Occipital lobe (tissue), 1 donor: ENCODE measurements at regions not wholly inside any gene's neighbourhood (a gene's known extent, or its start where the extent isn't known, plus 50 kb on each side); places are given as distances from the start of the nearest gene placed in this dataset.
"Not testable (repeated sequence)": the region's sequence is repeated elsewhere in the genome, so short reads cannot be mapped to it uniquely, and the experiment has no call there.

Experiments used
- DNase-seq: peaks from one replicate; lab custom pipeline; 2025; lab: John Stamatoyannopoulos, UW

DNA sequence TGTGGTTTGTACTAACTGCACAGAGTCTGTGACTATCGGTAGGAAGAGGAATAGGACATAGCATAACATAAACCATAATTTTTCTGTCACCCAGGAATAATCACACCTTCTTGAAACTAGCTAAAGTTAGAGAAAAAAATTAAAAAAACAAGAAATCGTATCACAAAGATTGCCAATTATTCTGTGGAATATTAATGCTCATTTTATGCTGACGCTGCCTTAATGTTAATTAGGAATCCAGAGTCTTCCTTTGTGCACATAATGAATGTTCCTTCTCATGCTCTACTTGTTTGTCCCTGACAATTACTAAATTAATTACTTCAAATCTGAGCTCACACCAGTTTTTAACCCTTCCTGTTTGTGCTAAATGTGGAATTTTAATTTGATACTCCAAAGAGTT lies 772.7 kb upstream of the EPHA5 start:
- DNase-seq: no peak

DNA sequence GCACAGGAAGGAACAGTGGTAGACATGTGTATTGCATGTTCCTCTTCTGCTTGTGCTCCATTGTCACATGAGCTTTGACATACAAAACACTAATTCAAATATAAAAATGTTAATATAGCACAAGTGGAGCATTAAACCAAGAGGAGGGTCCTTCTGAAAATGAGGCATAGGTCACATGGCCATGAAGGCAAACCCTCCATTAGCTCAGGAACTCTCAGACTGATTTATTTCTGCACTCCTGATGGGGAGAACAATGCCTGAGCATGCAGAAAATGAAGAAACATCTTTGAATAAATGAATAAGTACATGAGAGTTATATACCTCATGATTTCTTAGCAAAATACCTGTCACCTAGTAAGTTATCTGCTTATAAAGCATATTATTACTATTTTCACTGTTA lies 769.2 kb upstream of the EPHA5 start:
- DNase-seq: no peak

DNA sequence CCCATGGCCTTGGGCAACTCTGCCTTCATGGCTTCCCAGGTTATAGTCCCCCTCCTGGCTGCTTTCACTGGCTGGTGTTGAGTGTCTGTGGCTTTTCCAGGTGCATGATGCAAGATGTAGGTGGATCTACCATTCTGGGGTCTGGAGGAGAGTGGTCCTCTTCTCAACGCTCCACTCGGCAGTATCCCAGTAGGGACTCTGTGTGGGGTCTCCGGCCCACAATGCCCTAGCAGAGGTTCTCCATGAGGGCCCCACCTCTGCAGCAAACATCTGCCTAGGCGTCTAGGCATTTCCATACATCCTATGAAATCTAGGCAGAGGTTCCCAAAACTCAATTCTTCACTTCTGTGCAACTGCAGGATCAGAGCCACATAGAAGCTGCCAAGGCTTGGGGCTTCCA lies 763.4 kb upstream of the EPHA5 start:
- no peak for DNase-seq

DNA sequence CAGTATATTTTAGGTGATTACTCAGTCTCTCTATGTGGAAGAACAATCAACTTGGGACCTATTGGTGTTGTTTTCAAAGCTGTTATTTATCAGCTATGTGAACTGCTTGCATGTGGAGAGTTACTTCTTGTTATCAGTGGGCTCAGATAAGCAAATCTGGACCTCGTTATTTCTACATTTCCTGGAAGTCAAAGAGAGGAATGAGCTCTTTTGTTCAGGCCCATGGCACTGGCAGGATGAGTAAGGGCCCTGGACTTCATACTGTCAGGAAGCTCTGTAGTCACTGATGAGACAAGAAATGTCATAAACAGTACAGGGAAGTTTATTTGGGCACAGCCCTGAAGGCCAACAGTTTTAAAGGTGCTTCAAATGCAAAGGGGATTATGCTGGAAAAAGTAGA lies 760.6 kb upstream of the EPHA5 start:
- DNase-seq: no peak

DNA sequence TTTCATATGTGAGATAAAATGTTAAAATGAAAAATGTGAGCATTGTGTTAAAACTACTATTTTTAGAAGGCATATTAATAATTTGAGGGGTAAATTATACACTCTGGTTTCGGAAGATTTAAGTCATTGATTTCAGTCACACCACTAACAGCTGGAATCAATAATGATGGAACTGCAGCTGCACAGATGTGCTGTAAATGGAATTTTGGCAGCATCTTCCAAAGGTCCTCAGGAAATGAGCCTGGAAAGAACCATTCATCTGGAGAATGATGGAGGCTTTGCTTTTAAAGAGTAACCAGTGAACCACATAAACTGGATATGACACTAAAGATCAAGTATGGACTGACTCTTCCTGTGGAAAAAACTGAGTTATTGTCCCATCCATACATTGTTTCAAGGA lies 759.0 kb upstream of the EPHA5 start:
- DNase-seq: no peak

DNA sequence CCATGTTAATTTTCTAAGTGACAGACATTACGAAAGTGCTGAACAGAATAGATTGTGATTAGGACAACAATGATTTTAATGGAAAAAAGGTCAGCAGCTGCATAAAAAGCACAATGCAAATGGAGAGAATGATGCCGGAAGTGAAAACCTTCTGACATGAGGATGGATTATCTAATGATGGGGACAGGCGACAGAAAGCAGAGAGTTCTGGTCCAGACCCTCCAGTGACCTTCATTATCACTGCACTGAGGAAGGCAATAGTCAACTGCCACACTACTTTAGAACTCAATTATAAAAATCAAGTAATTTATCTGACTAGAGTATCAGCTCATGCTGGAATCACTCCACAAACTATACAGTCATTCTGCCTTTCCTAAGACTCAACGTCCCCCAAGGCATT lies 746.1 kb upstream of the EPHA5 start:
- DNase-seq: no peak

DNA sequence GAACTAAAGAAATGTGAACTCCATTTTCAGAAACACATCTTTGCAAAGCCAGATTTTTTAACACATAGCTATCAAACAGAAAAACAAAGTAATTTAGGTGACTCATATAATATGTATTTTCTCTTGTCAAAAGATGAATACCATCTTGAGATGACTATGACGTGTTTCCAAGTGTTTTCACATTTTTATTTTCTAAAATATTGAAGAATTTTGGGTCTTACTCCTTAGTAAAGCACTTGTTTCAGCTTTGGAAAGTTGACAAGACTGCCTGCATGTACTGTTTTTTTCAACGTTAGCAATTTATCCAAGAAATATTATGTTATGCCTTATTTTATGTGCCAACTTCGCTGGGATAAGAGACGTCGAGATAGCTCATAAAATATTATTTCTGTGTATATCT lies 733.9 kb upstream of the EPHA5 start:
- DNase-seq: no peak

DNA sequence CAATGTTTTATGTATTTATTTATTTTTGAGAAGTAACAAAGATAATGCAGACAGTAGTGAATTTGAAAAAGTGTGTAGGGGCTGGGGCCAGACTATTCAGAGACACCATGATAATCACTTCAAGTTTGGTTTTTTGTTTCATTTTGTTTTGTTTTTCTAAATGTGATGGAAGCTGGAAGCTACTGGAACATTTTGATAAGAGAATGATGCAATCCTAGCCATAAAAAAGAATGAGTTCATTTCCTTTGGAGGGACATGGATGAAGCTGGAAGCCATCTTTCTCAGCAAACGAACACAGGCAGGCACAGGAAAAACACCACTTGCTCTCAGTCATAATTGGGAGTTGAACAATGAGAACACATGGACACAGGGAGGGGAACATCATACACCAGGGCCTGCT lies 706.6 kb upstream of the EPHA5 start:
- no peak for DNase-seq

DNA sequence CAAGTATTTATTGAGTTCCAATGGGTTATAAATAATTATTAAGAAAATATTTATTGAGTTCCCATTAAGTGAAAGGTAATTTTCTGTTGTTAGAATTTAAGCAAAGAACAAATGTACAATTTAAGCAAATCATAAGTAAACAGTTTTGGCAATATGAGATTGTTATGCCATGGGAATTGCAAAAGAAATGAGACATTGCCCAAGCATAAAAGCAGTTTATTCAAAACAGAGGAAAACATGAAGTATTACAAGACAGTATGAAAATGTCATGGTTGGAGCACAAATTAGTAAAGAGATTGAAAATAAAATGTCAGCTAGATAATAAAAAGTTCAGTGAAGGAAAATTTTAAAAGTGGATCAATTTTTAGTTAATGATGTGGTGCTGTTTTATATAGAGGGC lies 706.1 kb upstream of the EPHA5 start:
- DNase-seq: no peak

DNA sequence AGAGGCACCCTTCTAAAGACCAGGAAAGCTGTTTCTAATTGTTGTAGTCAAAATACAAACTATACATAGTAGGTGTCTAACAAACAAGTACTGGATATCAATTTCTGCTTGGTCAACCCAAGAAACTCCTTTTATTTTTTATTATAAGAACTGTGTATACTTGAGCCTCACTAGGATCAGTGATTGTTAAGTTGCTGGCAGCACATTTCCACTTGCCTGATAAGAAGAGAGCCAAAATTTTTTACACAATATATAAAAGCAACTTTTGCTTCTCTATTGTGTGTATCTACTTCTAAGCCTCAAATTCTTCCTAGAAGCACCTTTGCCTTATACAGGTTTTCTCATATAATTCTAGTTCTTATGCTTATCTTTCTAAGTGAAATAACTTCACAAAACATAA lies 703.0 kb upstream of the EPHA5 start:
- DNase-seq: no peak

DNA sequence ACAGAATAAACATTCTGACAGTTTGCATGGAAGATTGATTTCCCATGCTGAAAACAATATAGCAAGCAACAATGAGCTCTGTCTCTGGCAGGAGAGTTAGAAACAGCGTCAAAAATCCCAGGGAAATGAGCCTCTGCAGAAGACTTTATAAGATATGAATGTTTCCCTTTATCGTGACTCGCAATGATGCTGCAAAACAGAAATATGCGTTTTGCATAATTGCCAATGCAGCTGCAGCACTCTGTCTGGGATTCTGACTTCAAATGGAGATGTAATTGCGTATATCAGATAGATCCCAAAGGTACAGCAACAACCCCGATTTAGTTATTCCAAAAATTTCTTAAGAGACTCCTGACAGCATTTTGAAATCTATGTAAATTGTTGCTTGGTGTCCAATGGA lies 702.4 kb upstream of the EPHA5 start:
- DNase-seq: no peak

DNA sequence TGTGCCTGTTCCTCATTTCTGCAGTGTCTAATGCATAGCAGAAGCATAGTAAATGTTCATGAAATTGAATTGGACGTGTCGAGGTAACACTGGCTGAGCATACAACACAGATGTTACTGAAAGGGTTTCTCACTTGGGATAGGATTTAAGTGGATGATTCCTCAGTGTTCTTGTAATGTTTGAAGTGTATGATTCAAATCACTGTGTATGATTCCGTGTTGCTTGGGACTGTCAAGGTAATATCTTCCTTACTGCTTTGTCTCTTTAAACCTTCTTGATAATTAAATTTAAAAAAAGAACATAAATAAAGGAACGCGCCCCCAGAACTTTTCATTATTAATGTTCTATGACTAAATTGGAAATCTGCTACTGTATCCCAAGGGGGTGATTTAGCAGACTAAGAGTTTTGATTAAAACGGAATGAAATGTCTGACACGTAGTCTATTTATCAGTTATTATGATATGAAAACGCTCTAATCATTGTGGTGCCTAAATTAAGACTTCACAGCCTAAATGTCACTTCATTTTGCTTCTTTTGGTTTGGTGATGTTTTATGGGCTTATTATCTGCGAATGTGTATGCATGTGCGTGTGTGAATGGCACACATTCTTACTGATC lies 696.9 kb upstream of the EPHA5 start:
- DNase-seq: no peak

DNA sequence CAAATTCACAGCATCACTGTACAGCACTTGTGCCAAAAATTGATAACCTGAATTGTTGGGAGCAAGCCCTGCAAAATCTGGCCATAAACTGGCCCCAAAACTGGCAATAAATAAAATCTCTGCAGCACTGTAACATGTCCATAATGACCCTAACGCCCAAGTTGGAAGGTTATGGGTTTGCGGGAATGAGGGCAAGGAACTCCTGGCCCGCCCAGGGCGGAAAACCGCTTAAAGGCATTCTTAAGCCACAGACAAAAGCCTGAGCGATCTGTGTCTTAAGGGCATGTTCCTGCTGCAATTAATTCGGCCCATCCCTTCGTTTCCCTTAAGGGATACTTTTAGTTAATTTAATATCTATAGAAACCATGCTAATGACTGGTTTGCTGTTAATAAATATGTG lies 690.1 kb upstream of the EPHA5 start:
- DNase-seq: not testable (repeated sequence)

DNA sequence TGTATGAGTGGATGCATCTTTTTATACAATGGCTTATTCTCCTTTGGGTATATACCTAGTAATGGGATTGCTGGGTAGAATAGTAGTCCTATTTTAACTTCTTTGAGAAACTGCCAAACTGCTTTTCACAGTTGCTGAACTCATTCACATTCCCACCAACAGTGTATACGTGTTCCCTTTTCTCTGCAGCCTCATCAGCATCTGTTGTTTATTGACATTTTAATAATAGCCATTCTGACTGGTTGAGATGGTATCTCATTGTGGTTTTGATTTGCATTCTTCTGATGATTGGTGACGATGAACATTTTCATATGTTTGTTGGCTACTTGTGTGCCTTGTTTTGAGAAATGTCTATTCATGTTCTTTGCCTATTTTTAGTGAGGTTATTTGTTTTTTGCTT lies 687.0 kb upstream of the EPHA5 start:
- no peak for DNase-seq

DNA sequence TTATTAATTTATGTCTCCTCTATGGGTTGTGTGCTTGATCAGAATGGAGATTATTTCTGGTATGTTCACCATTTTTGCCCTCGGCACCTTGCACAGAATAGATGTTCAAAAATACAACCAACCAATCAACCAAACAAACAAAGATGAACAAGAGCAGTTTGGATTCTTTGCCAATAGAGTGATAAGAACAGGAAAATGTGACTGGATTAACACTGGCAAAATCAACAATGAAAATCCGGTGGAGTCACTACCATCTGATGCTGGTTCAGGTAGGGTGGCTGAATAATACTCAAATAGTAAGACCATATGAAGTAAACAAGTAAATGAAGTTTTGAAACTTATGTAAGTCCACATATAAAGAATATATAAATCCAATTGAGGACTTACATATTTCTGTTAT lies 685.0 kb upstream of the EPHA5 start:
- DNase-seq: no peak

DNA sequence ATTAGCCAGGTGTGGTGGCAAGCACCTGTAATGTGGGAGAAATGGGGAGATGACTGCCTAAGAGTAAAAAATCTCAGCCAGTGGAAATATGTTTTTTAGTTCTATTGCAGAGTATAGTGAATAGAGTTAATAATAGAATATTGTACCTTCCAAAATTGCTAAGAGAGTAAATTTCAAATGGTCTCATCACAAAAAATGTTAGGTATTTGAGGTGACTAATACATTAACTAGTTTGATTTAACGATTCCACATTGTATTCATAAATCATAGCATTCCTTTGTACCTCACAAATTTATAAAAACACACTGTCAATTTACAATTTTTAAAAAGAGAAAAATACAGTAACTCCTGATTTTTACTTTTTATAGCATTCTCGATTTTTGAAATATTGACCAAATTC lies 681.5 kb upstream of the EPHA5 start:
- no peak for DNase-seq

DNA sequence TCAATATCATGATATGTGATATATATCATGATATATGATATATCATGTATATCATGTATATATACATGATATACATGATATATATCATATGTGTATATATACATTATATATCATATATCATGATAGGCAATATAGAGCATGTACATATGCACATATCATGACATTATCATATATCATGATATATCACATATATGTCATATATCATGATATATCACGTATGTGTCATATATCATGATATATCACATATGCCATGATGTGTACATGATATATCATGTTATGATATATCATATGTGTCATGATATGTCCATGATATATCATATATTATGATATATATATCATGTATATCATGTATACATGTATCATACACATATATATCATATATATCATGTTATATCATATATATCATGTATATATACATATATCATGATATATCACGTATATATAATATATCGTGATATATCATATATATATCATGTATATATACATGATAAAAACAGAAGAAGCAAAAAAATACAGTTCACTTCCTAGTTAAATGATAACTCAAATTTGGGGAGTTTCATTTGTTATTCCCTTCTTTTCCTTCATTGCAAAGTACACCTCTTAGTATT lies 670.1 kb upstream of the EPHA5 start:
- no peak for DNase-seq

DNA sequence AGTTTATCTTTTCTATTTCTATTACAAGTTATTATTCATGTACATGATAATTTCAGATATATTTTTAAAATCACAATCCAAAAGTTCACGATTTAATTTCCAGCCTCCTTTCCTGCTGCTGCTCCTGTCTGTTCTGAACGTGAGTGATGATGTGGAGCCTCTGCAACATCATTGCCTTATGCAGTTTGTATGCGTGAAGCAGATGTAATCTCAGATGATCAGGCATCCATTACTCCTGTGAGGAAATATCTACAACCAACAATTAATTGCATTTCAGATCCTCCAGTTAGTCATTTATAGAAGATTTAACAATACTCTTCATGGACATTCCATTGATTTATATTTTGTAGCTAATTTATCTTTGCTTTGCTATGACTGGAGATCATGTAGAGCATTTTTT lies 668.7 kb upstream of the EPHA5 start:
- no peak for DNase-seq

DNA sequence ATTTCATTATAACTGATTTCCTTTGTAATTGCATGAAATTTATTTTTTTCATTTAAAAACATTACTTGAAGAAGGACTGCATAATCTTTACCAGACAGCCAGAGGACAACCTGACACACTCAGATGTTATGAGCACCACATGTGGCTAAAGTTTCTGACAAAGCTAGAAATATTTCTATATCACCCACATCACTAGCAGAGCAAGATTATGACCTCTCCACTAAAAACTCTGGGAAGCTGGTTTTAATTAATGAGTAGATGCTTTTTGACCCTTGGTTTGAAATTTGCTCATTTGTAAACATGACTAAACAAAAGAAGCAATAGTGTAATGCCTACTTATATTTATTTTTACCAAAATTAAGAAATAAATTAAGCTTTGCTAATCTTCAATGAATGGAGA lies 661.5 kb upstream of the EPHA5 start:
- DNase-seq: no peak

DNA sequence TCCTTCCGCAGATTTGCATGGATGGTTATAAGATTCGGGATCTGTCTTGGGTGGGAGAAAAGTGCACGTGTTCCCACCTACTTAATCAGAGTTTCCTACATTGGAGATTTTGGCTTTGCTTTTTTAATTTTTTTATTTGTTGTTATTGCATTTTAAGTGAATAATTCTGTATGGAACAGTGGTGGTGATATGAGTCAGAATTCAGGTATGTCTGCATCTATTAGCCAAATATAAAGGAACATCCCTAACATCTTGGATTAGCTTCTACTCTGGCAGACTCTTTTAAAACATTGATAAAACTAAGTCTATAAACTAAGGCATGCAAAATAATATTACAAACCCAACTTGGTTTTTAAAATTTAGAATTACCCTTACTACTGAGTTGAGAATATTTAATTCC lies 659.8 kb upstream of the EPHA5 start:
- DNase-seq: no peak

DNA sequence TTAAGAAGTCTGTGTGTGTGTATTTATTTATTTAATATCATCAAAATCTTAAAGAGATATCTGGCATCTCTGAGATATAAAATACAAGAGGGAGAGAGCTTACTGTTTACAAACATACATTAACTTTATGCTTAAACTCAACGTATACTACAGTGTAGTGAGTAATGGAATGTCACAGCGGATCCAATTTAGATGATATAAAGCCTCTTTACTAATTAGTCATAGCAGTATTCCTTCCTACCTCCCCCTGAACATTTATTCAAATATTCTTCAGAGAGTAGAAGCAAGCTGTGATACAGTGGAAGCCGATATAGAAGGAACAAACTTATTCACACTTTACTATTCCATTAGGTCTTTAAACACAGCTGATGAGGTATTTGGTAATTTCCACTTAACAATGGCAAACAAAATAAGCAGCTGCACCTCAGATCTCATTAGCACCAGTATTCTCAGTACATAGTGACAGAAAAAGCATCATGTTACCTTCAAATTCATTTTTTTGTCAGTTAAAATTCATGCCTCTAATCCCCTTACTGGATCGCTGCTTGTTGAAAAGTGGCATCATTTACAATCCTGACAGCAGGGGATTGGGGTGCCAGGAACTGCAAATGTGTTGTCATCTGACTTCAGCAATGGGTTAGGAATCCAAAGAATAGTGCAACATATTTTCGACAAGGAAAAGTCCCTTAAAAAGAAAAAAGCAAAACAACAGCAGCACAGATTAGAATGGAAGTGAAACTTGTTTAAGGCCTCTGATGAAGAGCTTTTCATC lies 658.7 kb upstream of the EPHA5 start:
- DNase-seq: no peak

DNA sequence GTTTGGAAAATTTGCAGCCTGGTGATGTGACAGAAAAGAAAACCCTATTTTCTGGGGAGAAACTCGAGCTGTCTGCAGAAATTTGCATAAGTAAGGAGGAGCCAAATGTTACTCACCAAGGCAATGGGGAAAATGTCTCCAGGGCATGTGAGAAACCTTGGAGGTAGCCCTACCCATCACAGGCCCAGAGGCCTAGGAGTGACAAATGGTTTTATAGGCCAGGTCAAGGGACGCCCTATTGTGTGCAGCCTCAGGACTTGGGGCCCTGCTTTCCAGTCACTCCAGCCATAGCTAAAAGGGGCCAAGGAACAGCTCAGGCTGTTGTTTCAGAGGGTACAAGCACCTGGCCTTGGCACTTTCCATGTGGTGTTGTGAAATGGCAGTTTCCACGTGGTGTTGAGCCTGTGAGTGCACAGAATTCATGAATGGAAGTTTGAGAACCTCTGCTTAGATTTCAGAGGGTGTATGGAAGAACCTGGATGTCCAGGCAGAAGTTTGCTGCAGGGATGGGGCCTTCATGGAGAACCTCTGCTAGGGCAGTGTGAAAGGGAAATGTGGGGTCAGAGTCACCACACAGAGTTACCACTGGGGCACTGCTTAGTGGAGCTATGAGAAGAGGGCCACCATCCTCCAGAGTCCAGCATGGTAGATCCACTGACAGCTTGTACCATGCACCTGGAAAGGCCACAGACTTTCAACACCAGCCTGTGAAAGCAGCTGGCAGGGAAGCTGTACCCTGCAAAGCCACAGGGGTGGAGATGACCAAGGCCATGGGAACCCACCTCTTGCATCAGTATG lies 637.6 kb upstream of the EPHA5 start:
- DNase-seq: no peak
